ENCODE measurements at regions not wholly inside any gene's neighbourhood (a gene's known extent, or its start where the extent isn't known, plus 50 kb on each side); places are given as distances from the start of the nearest gene placed in this dataset.

DNA sequence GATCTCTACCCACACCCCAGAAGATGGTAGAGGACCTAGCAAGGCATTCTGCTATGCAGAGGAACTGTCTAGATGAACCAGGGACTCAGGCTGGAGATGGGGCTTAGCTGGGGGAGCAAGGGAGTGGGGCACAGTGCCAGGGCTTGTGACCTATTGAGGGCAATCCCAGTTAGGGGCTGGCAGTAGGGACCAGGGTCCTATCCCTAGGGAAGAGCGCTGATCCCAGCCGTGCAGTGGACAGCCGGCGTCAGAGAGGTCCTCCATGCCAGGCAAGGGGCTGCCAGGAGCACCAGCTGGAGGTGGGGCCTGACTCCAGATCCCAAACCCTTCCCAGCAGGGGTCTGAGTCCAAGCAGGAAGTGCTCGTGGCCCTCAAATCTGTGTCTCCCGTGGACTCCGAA lies 52.7 kb upstream of the NEURL1B start:
- TF ChIP-seq GATA3 (IDR thresholded peaks at IDR 0.05; ENCODE audit: low read depth, low read length) (no peak), GATA2 (IDR thresholded peaks at IDR 0.05; ENCODE audit: low read depth, low read length) (no peak)

DNA sequence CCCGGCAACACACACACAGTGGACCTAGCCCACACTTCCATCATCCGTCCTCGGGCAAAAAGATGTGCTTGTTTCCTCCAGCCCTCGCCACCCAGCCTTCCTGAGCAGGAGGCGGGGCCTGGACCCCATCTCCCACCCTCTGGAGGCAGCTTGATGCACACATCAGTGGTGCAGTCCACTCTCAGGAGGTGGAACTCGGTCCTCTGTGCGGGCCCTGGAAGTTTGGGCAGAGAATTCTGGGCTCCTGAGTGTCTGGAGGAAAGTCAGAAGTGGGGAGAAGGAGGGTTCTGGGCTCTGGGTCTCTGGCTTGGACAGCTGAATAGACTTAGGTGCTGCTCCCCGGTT lies 54.0 kb upstream of the NEURL1B start:
- TF ChIP-seq GATA3 (IDR thresholded peaks at IDR 0.05; ENCODE audit: low read depth, low read length), result no peak
- TF ChIP-seq GATA2 (IDR thresholded peaks at IDR 0.05; ENCODE audit: low read depth, low read length), result no peak

DNA sequence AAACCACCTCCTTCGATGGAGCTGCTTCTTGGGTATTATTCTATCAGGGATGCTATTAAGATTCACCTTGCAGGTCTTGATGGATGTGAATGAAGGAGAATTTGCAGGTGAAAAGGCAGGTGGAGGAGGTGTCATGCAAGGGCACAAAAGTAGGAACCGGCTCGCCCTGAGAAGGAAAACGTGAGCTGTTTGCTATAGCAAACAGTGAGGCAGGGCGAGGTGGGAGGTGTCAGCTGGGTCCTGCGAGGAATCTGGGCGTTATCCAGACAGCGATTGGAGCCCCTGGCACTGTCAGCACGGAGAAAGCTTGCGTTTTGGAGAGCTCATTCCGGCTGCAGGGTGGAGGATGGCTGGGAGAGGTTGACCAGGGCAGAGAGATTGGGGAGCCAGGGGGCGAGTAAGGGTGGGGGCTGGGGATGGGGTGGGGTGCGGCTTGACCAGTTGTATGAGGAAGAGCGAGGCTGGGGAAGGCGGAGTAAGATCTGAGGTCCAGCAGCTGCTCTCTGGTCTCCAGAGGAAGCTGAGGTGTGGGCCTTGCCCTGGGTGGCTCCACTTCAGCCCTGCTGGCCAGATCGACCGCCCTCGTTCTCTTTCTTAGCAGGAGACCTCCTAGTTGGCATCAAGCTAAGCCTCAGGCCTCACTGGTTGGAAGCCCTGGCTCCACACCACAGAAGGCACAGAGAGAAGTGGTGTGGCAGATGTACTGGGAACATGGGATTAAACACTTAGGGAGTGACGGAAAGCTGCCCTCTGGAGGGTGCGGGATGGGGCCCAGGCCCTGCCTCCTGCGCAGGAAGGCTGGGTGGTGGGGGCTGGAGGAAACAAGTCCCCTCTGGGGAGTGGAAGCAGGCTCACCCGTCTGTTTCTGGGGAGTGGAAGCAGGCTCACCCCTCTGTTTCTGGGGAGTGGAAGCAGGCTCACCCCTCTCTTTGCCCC lies 54.7 kb upstream of the NEURL1B start:
- no peak for TF ChIP-seq GATA2 (IDR thresholded peaks at IDR 0.05; ENCODE audit: low read depth, low read length)
- TF ChIP-seq GATA3 (IDR thresholded peaks at IDR 0.05; ENCODE audit: low read depth, low read length), result no peak

DNA sequence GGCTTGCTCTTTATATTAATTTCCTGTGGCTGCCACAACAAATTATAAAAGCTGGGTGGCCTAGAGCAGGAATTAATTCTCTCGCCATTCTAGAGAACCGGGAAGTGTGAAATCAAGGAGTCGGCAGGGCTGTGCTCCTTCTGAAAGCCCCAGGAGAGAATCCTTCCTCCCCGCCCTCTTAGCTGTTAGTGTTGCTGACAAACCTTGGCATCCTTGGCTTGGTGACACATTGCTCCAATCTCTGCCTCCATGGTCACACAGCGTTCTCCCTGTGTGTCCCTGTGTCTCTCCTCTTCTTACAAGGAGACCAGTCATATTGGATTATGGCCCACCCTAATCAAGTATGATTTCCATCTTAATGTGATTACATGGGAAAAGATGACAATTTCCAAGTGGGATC lies 55.9 kb upstream of the NEURL1B start:
- TF ChIP-seq GATA3 (IDR thresholded peaks at IDR 0.05; ENCODE audit: low read depth, low read length) (no peak), GATA2 (IDR thresholded peaks at IDR 0.05; ENCODE audit: low read depth, low read length) (no peak)

DNA sequence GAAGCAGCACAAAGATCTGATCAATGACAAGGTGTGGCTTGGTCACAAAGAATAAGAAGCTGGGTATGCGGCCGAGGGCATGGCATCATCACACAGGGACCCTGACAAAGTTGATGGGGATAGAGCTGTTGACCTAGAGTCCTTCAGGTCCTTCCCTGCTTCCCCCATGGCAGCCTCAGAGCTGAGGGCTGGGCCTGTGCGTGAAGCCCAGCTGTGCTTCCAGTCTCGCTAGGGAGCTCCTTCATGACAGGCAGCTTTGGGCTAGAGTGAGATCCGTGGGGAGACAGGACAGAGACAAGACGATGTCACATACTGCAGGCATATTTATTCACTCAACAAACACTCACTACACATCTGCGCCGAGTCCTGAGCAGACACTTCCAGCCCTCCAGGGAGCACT lies 56.4 kb upstream of the NEURL1B start:
- TF ChIP-seq GATA3 (IDR thresholded peaks at IDR 0.05; ENCODE audit: low read depth, low read length), result no peak
- TF ChIP-seq GATA2 (IDR thresholded peaks at IDR 0.05; ENCODE audit: low read depth, low read length), result no peak

DNA sequence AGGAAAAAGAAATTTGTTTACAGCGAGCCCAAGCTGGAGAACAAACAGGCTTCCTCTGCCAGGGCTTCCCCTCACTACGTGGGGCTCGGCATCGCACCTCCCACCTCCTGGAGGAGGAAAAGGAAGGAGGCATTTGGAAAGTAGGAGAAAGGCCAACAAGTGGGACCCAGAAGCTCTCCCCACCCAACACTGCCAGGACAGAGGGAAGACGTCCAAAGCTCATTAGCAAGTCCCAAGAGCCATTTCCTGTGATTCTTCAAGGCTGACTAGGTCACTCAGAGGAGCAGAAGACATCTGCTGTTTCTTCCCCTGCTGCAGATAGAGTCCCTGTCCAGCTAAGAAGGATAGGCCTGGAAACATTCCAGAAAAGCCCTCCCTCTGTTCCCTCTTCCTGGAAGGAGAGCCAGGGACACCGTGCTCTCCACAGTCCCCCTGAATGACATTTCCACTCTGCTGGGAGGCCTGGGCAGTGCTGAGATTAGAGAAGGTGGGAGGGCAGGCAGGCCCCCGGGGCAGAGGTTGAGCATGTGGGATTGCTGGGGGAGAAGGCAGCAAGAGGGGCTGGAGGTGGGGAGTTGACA lies 57.0 kb upstream of the NEURL1B start:
- TF ChIP-seq GATA2 (IDR thresholded peaks at IDR 0.05; ENCODE audit: low read depth, low read length) (no peak), GATA3 (IDR thresholded peaks at IDR 0.05; ENCODE audit: low read depth, low read length) (no peak)

DNA sequence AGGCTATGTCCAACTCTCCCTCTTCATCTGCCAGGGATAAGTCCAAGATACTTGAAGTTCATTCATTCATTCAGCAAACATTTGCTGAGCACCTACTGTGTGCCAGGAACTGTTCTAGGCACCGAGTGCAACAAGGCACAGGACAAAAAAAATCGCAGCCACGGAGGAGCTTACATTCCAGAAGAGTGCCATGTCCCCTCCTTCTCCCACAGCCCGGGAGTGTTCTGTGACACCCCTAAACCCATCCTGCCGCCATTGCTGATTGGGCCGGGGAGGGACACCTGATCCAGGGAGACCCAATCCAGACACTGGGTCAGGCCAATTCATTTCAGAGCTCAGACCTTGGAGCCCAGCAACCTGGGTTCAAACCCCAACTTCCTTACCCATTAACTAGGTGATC lies 58.1 kb upstream of the NEURL1B start:
- TF ChIP-seq GATA2 (IDR thresholded peaks at IDR 0.05; ENCODE audit: low read depth, low read length) (no peak), GATA3 (IDR thresholded peaks at IDR 0.05; ENCODE audit: low read depth, low read length) (no peak)

DNA sequence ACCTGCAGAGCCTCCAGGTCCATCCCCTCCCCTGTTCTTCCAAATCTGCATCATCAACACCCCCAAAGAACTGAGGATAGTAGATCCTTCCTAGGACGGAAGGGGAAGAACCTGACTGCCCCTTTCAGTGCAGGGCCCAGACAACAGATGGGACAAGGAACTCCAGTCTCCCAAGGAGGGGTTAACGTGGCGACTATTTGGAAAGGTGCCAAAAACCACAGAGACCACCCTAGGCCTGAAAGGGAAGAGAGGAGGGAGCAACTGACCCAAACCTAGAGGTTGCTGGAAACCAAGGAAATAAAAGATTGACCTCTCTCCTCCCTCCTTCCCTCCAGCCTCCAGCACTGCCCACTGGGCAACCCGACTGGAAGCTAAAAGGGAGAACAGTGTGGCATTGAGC lies 59.7 kb upstream of the NEURL1B start:
- TF ChIP-seq GATA3 (IDR thresholded peaks at IDR 0.05; ENCODE audit: low read depth, low read length) (no peak), GATA2 (IDR thresholded peaks at IDR 0.05; ENCODE audit: low read depth, low read length) (no peak)

DNA sequence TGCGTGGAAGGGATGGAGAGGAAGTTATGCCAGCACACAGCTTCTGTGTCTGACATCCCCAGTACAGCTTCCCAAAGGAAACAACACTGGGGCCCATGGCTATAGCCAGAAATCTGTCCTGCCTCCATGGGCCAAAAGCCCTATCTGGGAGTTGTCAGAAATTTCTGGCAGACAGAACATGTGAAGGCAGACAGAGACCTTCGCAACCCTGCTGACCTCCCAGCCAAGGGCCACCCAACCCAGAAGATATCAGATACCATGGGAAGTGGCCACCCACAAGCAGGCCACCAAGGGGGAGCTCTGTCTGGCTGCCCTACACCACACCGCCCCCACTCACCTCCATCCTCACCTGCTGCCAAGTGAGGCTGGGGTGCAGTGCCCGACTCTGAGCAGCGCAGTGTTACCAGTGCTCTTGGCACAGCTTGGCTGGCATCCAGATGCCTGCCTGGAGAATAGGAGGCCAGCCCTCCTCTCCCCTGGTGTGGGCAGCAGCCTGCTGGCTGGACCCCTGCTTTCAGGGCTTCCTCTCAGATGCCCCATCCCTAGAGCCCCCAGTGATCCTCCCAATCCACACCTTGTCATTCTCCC lies 61.6 kb upstream of the NEURL1B start:
- no peak for TF ChIP-seq GATA2 (IDR thresholded peaks at IDR 0.05; ENCODE audit: low read depth, low read length)
- no peak for TF ChIP-seq GATA3 (IDR thresholded peaks at IDR 0.05; ENCODE audit: low read depth, low read length)

DNA sequence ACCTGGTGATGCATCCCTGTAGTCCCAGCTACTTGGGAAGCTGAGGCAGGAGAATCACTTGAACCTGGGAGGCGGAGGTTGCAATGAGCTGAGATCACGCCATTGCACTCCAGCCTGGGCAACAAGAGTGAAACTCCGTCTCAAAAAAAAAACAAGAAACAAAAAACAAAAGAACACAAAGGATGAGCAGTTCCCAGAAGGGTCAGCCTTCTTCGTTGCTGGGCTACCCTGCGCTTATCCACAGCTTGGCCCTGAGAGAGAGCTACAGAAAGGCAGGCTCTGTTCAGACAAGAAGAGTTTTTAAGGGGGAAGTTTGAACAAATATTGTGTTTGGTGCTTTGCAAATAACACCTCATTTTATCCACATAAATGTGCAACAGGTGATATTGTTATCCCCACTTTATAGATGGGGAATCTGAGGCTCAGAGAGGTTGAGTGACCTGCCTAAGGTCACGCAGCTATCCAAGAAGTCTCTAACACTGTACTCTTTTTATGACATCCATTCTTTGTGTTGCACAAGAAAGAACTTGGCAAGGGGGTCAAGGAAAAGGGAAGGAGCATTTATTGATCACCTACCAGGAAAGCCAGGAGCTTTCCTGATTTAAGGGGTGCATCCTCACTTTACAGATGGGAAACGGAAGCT lies 63.7 kb upstream of the NEURL1B start:
- no peak for TF ChIP-seq GATA2 (IDR thresholded peaks at IDR 0.05; ENCODE audit: low read depth, low read length)
- no peak for TF ChIP-seq GATA3 (IDR thresholded peaks at IDR 0.05; ENCODE audit: low read depth, low read length)

DNA sequence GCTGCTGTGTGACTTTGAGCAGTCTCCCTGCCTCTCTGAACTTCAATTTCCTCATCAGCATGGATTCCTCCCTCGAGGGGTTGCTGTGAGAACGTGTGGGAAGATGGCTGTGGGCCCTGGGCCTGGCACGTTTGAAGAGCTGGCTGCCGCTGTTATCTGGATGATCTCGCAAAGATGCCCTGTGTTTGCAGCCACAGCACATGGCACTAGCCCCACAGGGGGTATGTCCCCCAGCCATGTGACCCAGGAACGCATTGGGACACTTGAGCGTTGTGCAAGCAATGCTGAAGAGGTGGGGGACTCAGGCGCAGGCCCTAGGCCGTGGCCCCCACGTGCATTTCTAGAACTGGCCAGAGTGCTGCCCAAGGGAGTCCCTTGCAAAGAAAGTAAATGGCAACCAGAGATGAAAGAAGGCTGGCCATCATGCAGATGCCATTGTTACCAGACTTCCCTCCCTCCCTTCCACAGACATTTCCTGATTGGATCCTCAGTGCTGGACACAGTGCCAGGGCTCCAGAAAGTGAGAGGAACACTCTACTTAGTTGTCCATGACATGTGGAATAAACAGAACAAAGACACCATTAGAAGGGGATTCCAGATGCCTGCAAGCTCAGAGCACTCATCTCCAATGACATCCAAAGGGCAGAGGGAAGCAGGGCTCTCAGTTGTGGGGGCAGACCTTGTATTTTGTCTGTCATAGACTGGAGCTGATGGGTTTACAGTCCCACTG lies 65.1 kb upstream of the NEURL1B start:
- peak; percentile 49 for TF ChIP-seq GATA2 (IDR thresholded peaks at IDR 0.05; ENCODE audit: low read depth, low read length)
- no peak for TF ChIP-seq GATA3 (IDR thresholded peaks at IDR 0.05; ENCODE audit: low read depth, low read length)

DNA sequence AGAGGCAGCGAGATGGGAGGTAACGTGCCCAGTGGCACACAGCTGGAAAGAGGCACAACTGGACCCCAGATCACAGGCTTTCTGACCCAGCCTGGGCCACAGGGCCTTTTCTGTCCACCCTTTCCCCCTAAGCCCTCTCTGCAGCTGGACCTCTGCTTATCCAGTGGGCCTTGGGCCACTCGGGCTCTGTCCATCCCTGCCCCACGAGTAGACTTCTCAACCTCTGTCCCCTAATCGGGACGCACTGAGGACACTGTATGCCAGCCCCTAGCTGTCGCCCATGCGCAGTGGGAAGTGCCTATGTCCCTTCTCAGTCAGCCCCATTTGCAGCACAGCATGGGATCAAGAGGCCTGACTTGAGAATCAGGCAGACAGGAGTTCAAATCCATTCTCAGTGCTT lies 65.6 kb upstream of the NEURL1B start:
- TF ChIP-seq GATA2 (IDR thresholded peaks at IDR 0.05; ENCODE audit: low read depth, low read length) (no peak), GATA3 (IDR thresholded peaks at IDR 0.05; ENCODE audit: low read depth, low read length) (no peak)

DNA sequence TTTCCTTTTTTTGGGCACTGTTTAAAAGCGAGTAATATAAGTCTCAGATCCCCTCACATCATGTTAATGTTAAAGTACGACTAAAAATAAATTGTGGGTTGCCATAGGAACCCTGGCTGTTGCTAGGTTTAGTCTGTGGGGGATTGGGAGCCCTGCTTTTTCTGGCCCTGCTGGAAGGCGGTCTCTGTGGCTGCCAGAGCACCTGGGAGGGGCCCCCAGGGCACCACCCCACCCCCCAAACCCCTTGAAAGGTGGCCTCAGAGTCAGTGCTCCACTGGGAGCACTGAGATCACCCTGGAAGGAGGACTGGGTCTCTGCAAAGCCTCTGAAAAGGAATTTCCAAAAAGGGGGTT lies 66.2 kb upstream of the NEURL1B start:
- no peak for TF ChIP-seq GATA2 (IDR thresholded peaks at IDR 0.05; ENCODE audit: low read depth, low read length)
- TF ChIP-seq GATA3 (IDR thresholded peaks at IDR 0.05; ENCODE audit: low read depth, low read length), result no peak

All from SH-SY5Y (cell line).